Hematopoietic multipotent progenitor cell treated with erythropoietin and hydrocortisone succinate and interleukin-3 and kit ligand, for 8 days (in vitro differentiated cells): ENCODE measurements at regions not wholly inside any gene's neighbourhood (a gene's known extent, or its start where the extent isn't known, plus 50 kb on each side); places are given as distances from the start of the nearest gene placed in this dataset.
"Not testable (repeated sequence)": the region's sequence is repeated elsewhere in the genome, so short reads cannot be mapped to it uniquely, and the experiment has no call there.

Experiments used
- DNase-seq: peaks from one replicate; pipeline ENCODE4 v3.0.0-alpha.2; 2015

DNA sequence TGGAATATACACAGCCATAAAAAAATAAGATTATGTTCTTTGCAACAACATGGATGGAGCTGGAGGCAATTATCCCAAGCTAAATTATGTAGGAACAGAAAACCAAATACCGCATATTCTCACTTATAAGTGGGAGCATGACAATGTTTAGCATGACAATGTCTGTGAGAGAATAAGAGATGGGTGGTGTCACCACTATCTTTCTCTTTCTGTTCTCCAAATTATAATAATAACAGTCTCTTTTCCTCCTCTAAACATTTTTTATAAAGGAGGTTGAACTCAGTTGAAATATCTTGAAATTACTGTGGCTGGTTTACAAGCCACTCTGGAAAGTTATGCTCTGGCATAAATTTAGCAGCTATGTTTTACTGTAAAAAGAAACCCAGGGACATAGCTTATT, 108.4 kb upstream of the NBPF19 start:
- DNase-seq: not testable (repeated sequence)

DNA sequence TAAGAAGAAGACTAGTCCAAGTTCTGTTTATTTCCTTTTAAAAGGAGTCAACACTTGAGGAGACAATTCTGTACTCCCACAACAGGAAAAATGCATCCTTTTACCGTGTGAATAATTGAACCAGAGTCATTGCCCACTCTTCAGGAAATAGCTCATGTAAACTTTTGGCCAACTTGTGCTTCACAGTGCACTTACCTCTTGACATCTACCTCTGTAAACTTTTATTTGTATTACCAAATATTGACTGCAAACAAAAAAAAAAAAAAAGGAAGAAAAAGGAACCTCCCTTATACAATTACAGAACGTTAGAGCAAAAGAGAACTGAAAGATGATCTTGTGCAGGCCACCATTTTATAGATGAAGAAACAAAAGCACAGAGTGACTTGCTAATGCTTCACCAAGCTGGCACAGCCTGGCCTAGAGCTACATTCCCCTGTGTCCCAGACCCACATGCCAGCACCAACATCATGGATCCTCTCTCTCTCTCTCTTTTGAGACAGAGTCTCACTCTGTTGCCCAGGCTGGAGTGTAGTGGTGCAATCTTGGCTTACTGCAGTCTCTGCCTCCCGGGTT, 107.3 kb upstream of the NBPF19 start:
- not testable (repeated sequence) for DNase-seq

DNA sequence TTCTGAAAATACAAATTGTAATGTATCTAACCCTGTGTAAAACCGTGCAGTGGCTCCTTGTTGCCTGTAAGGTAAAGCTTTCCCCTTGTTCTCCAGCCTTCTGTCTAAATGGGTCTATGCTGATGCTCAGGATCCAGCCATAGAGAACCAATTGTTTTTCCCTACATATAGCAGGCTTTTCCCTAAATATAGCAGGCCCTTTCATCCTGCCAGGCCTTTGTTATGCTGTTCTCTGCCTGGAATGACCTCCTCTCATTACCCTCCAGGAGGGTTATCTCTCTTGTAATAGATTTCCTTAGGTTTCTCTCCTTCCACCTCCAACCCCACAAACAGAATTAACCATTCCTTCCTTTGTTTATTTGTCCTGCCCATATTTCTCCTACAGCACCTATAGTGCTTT, 106.5 kb upstream of the NBPF19 start:
- DNase-seq: not testable (repeated sequence)

DNA sequence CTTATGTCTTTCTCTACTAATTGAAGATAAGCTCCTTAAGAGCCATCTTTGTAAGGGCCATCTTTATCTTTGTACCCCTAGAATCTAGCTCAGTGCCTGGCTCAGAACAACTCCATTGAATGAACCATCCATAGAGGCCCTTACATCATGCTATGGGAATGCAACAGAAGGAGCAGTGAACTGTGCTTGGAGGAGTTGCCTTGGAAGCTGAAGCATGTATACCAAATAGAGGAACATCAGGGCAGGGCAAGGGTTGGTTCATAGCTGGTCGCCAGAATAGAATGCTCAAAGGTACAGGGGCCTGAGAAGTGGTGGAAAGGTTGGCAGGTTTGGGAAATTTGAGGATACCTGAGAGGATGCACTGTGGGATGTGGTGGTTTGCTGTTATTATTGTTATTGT, 105.8 kb upstream of the NBPF19 start:
- DNase-seq: not testable (repeated sequence)

DNA sequence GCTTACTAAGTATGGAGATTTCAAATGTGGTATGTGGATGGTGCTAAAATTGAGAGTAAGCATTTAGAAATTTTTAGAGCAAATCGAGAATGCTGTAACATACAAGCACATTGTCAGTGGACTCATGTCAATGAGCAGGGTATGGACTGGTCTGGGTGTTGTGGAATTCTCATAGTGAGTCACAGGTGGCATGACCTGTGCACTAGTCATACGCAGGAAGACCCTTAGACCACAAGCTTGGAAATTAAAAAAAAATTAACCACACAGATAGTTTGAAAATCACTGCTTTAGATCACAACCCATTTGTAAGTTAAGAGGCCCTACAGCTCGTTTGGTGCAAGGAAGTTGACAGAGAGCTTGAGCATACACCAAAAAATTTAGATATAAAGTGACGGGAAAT, 102.9 kb upstream of the NBPF19 start:
- DNase-seq: not testable (repeated sequence)

DNA sequence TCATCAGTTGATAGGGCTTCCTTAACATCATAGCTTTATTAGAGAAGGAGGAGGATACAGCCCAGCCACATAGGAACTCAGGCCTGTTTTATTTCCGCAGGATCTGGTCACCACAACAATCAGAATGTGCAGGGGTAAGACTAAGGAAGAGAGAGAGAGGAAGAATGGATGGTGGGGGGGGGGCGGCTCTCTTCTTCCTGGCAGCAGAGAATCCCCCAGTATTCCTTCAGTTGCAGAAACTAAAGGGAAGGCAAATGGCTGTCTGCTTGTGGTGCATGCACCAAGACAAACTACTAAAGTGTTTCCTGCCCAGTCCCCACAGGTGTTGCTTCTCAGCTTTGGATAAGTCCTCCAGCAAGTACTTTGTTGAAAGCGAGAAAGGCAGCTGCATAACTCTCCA, 96.4 kb upstream of the NBPF19 start:
- DNase-seq: not testable (repeated sequence)

DNA sequence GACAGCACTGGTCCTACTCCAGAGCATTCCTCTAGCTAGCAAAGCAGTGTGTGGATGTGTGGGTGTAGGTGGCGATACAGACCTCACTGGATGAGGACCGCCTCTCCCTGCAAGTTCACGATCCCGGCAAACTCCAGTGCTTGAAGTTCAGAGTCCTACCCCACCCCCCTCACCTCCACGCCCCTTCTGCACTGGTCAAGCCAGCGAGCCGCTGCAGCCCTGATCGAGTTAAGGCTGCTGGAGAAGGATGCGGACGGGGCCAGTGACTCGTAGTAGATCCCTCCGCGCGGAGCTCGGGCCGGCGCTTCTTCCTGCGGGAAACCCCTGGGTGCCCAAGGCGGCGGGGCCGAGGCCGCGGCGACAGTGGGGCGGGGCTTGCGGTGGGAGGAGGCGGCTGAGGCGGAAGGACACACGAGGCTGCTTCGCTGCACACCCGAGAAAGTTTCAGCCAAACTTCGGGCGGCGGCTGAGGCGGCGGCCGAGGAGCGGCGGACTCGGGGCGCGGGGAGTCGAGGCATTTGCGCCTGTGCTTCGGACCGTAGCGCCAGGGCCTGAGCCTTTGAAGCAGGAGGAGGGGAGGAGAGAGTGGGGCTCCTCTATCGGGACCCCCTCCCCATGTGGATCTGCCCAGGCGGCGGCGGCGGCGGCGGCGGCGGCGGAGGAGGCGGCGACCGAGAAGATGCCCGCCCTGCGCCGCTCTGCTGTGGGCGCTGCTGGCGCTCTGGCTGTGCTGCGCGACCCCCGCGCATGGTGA, 84.5 kb upstream of the NBPF19 start:
- DNase-seq: peak; percentile 42

DNA sequence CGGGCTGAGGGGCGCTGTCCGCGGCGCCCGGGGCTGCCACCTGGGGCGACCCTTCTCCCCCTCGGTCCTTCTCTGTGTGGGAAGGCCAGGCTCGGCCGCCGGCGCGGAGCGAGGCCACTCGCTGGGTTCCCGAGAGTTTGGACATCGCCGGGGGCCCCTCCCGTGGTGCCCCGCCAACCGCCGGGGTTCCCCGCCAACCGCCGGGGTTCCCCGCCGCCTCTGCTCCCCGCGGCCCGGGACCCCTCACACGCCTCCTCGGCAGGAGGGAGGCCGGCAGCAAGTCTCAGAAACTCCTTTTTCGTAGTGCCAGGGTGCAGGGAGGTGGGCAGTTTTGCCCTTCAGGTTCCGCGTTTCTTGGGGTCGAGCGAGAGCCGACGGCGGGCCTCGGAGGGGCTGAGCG, 83.9 kb upstream of the NBPF19 start:
- DNase-seq: not testable (repeated sequence)

DNA sequence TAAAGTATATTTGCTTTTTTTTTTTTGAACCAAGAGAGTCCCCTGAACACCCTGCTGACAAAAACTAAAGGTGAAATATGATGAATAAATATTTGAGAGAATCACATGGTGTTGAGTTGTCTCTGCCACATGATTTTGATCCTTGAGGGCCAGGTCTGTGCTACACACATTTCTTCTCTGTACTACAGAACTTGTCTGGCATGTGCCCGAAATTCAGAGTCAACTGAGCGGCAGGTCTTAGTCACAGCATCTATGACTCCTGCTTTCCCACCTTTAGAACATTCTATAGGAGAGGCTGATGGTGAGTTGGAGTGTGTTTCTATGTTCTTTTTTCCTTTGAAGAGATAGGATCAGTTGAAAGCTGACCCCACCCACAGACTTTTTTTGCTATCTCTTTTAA, 79.0 kb upstream of the NBPF19 start:
- DNase-seq: not testable (repeated sequence)

DNA sequence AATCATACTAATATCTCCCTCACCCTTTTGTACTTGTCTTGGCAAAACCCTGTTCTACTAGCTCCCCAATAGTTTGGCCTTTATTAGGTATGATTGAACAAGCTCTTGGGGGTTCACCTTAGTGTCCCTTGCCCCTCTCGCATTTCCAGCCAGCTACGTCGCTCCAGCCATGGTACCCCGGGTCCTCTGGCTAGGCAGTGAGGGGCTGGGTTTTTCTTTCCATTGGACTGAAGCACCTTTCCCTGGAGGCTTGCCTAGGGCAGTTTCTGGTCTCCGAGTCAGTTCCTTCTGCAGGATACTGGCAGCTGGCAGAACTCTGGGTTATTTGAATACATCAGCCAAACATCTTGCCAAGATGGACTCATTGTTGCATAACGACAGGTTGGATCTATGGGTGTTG, 76.3 kb upstream of the NBPF19 start:
- not testable (repeated sequence) for DNase-seq

DNA sequence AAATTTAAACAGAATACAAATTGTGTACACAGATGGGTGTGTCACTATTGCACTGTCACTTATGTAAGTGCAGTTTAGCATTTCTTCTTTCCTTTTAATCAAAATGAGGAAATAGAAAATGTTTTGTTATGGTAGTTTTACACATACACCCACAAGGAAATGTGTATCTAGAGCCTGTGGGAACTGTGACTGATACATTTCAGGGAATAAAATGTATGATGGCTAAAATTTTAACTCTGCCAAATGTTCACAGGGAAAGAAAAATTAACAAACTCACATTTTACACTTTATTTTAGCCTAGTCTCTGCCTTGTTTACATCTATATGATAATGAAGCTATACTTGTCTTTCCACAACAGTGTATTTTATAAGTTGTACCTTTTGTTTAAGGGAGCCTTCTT, 66.4 kb upstream of the NBPF19 start:
- not testable (repeated sequence) for DNase-seq

DNA sequence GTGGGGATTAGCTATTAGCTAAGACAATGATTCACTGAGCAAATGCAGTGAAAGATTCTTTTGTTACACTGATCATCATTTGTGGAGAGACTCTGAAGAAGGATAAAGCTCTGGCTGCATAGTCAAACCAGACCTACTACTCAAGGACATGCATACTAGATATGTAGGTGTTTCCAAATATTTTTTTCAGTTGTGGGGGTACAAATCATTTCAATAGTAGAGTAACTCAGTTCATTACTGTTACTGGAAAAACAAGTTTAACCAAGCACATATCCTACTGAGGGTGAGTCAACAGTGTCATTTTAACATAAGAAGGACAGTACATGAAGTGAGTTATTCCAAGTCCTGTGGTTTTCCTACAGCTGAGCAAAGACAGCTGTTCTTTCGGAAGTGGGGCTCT, 59.5 kb upstream of the NBPF19 start:
- DNase-seq: not testable (repeated sequence)

DNA sequence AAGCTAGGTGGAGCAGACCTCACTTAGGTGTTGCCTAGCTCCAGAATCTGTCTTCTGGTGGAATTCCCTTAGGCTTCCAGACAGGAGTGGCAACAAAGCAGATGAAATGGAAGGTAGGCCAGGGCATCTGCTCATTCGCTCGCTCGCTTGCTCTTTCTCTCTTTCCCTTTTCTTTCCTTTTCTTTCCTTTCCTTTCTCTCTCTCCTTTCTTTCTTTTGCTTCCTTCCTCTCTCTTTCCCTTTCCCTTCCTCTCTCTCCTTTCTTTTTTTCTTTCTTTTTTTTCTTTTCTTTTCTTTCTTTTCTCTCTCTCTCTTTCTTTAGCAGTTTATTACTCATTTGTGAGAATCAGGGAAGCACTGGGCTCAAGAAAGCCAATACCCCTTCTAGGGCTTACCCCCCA, 56.1 kb upstream of the NBPF19 start:
- not testable (repeated sequence) for DNase-seq

DNA sequence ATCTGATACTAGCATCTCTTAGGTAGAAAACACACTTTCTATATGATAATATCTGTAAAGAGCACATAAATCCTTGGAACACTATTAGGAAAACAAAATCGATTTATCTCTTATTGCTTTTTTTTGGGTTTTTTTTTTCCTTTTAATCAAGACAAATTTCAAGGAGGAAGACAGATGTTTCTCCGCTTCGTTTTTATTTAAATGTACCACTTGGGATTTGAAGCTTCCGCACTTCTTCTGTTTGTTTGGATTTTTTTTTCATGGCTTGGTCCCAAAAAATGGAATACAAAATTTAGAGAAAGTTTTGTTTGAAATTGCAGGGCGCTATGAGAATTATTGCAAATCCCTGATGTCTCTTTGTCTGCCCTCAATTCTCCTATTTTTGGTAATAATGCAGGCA, 51.7 kb upstream of the NBPF19 start:
- DNase-seq: not testable (repeated sequence)
